NCI-H146 treated with DMSO at 0.1 percent for 48 hours (cell line): ENCODE measurements at regions not wholly inside any gene's neighbourhood (a gene's known extent, or its start where the extent isn't known, plus 50 kb on each side); places are given as distances from the start of the nearest gene placed in this dataset.
"Not testable (repeated sequence)": the region's sequence is repeated elsewhere in the genome, so short reads cannot be mapped to it uniquely, and the experiment has no call there.

Source experiments
- DNase-seq: peaks from one replicate; lab custom pipeline; 2025; ENCODE audit not compliant: unreplicated experiment; lab: John Stamatoyannopoulos, UW

GRCh38 chr2:41039750-41040149 lies 587.9 kb upstream of the SLC8A1 start:
- DNase-seq, result not testable (repeated sequence)

GRCh38 chr2:41040782-41041520 lies 589.1 kb upstream of the SLC8A1 start:
- no peak for DNase-seq

- no peak for DNase-seq
Measured at GRCh38 chr2:41042343-41042742, 590.5 kb upstream of the SLC8A1 start.

GRCh38 chr2:41061356-41061755 lies 609.5 kb upstream of the SLC8A1 start:
- no peak for DNase-seq

- DNase-seq, result no peak
Measured at GRCh38 chr2:41062336-41062735, 610.4 kb upstream of the SLC8A1 start.

- DNase-seq, result no peak
Measured at GRCh38 chr2:41066168-41066567, 614.3 kb upstream of the SLC8A1 start.

GRCh38 chr2:41068740-41069139 lies 616.9 kb upstream of the SLC8A1 start:
- no peak for DNase-seq

- DNase-seq, result no peak
Measured at GRCh38 chr2:41078341-41078740, 626.5 kb upstream of the SLC8A1 start.

- DNase-seq, result no peak
Measured at GRCh38 chr2:41079011-41079410, 627.1 kb upstream of the SLC8A1 start.

- DNase-seq, result no peak
Measured at GRCh38 chr2:41084321-41084720, 632.4 kb upstream of the SLC8A1 start.

- no peak for DNase-seq
Measured at GRCh38 chr2:41087946-41088345, 636.1 kb upstream of the SLC8A1 start.

GRCh38 chr2:41101281-41101680 lies 649.4 kb upstream of the SLC8A1 start:
- no peak for DNase-seq

- DNase-seq, result no peak
Measured at GRCh38 chr2:41109744-41110143, 657.9 kb upstream of the SLC8A1 start.

GRCh38 chr2:41111836-41112627 lies 660.1 kb upstream of the SLC8A1 start:
- DNase-seq, result no peak

GRCh38 chr2:41116106-41116797 lies 664.4 kb upstream of the SLC8A1 start:
- no peak for DNase-seq

GRCh38 chr2:41119489-41119888 lies 667.6 kb upstream of the SLC8A1 start:
- no peak for DNase-seq

GRCh38 chr2:41123341-41123740 lies 671.5 kb upstream of the SLC8A1 start:
- no peak for DNase-seq

- DNase-seq, result no peak
Measured at GRCh38 chr2:41127351-41127750, 675.5 kb upstream of the SLC8A1 start.

- no peak for DNase-seq
Measured at GRCh38 chr2:41129988-41130387, 678.1 kb upstream of the SLC8A1 start.

GRCh38 chr2:41137031-41137430 lies 685.1 kb upstream of the SLC8A1 start:
- DNase-seq, result no peak

GRCh38 chr2:41141146-41141791 lies 689.4 kb upstream of the SLC8A1 start:
- DNase-seq, result no peak
